NT2/D1 (cell line): ENCODE measurements at regions not wholly inside any gene's neighbourhood (a gene's known extent, or its start where the extent isn't known, plus 50 kb on each side); places are given as distances from the start of the nearest gene placed in this dataset.

Source experiments
- DNase-seq: peaks from one replicate; pipeline ENCODE4 v3.0.0-alpha.2; 2011; ENCODE audit warnings: low read depth, low spot score
- H3K27me3 ChIP-seq: 2 replicates; pipeline ENCODE4 v1.6.0; 2011; ENCODE audit warnings: mild to moderate bottlenecking; ENCODE audit not compliant: insufficient read length, insufficient read depth
- H3K36me3 ChIP-seq: 2 replicates; pipeline ENCODE4 v1.6.1; 2011; ENCODE audit warnings: mild to moderate bottlenecking, low read length, mixed read lengths; ENCODE audit not compliant: insufficient read depth, insufficient read length
- H3K4me1 ChIP-seq: 2 replicates; pipeline ENCODE4 v1.5.1; 2011; ENCODE audit not compliant: insufficient read depth, insufficient read length
- H3K4me3 ChIP-seq: 2 replicates; pipeline ENCODE4 v1.5.1; 2011; ENCODE audit warnings: low read depth; ENCODE audit not compliant: insufficient read length
- H3K9ac ChIP-seq: 2 replicates; pipeline ENCODE4 v1.6.0; 2011; ENCODE audit warnings: low read depth; ENCODE audit not compliant: insufficient read length
- H3K9me3 ChIP-seq: 2 replicates; pipeline ENCODE4 v1.5.1; 2011; ENCODE audit warnings: mild to moderate bottlenecking, low read length; ENCODE audit not compliant: insufficient read depth
- SUZ12 ChIP-seq: IDR thresholded peaks from 2 replicates; pipeline ENCODE4 v1.6.1; 2011; ENCODE audit not compliant: insufficient read length, insufficient read depth; ENCODE audit errors: extremely low read depth
- YY1 ChIP-seq: IDR thresholded peaks from 2 replicates; pipeline ENCODE4 v1.6.1; 2011; ENCODE audit not compliant: insufficient read length, insufficient read depth
- ZNF274 ChIP-seq: IDR thresholded peaks from 2 replicates; pipeline ENCODE4 v1.6.1; 2011; ENCODE audit warnings: mild to moderate bottlenecking, low read depth, low read length

GRCh38 chr1:25001125-25001915 is 71.2 kb upstream of the RUNX3 start:
- Histone ChIP-seq H3K9ac (no peak overlapping the region), H3K4me1 (peaks cover 18% of the 10 kb centered on the region), H3K9me3 (no peaks in the 10 kb centered on the region), H3K36me3 (no peaks in the 10 kb centered on the region), H3K27me3 (no peaks in the 10 kb centered on the region), H3K4me3 (no peak overlapping the region)
- DNase-seq: no peak
- TF ChIP-seq ZNF274 (no peak), SUZ12 (no peak), YY1 (no peak)

- peaks cover 11% of the 10 kb centered on the region for H3K4me1 ChIP-seq
- DNase-seq: no peak
- no peaks in the 10 kb centered on the region for H3K36me3 ChIP-seq
- H3K4me3 ChIP-seq: no peak overlapping the region
- no peaks in the 10 kb centered on the region for H3K9me3 ChIP-seq
- no peak overlapping the region for H3K9ac ChIP-seq
- TF ChIP-seq ZNF274 (no peak), SUZ12 (no peak), YY1 (no peak)
- H3K27me3 ChIP-seq: no peaks in the 10 kb centered on the region
These were observed 69.8 kb upstream of the RUNX3 start for GRCh38 chr1:24999906-25000305.

GRCh38 chr1:24999426-24999825 is 69.3 kb upstream of the RUNX3 start:
- TF ChIP-seq YY1 (no peak), SUZ12 (no peak), ZNF274 (no peak)
- no peaks in the 10 kb centered on the region for H3K27me3 ChIP-seq
- no peaks in the 10 kb centered on the region for H3K9me3 ChIP-seq
- no peak for DNase-seq
- peaks cover 12% of the 10 kb centered on the region for H3K4me1 ChIP-seq
- H3K4me3 ChIP-seq: no peak overlapping the region
- no peak overlapping the region for H3K9ac ChIP-seq
- H3K36me3 ChIP-seq: no peaks in the 10 kb centered on the region

GRCh38 chr1:24998563-24999245 is 68.6 kb upstream of the RUNX3 start:
- no peaks in the 10 kb centered on the region for H3K36me3 ChIP-seq
- no peaks in the 10 kb centered on the region for H3K9me3 ChIP-seq
- peaks cover 12% of the 10 kb centered on the region for H3K4me1 ChIP-seq
- no peak overlapping the region for H3K9ac ChIP-seq
- TF ChIP-seq ZNF274: no peak
- no peak for TF ChIP-seq SUZ12
- TF ChIP-seq YY1: no peak
- no peak overlapping the region for H3K4me3 ChIP-seq
- no peak for DNase-seq
- H3K27me3 ChIP-seq: no peaks in the 10 kb centered on the region

GRCh38 chr1:24996983-24997893 is 67.2 kb upstream of the RUNX3 start:
- DNase-seq: no peak
- no peak overlapping the region for H3K4me3 ChIP-seq

GRCh38 chr1:24996456-24996855 is 66.4 kb upstream of the RUNX3 start:
- Histone ChIP-seq H3K36me3 (no peaks in the 10 kb centered on the region), H3K9ac (no peak overlapping the region), H3K9me3 (no peaks in the 10 kb centered on the region), H3K4me1 (peaks cover 19% of the 10 kb centered on the region), H3K4me3 (no peak overlapping the region), H3K27me3 (no peaks in the 10 kb centered on the region)
- DNase-seq: no peak
- TF ChIP-seq ZNF274 (no peak), YY1 (no peak), SUZ12 (no peak)

More at GRCh38 chr1:24996983-24997893, 67.2 kb upstream of the RUNX3 start:
- Histone ChIP-seq H3K27me3 (no peaks in the 10 kb centered on the region), H3K9me3 (no peaks in the 10 kb centered on the region), H3K9ac (no peak overlapping the region), H3K4me1 (peaks cover 15% of the 10 kb centered on the region), H3K36me3 (no peaks in the 10 kb centered on the region)
- TF ChIP-seq ZNF274: no peak
- TF ChIP-seq YY1: no peak
- no peak for TF ChIP-seq SUZ12

- TF ChIP-seq YY1 (no peak), ZNF274 (no peak), SUZ12 (no peak)
- H3K36me3 ChIP-seq: no peaks in the 10 kb centered on the region
- no peaks in the 10 kb centered on the region for H3K27me3 ChIP-seq
- H3K4me1 ChIP-seq: peaks cover 20% of the 10 kb centered on the region
- no peak overlapping the region for H3K4me3 ChIP-seq
- no peak overlapping the region for H3K9ac ChIP-seq
- no peaks in the 10 kb centered on the region for H3K9me3 ChIP-seq
- DNase-seq: no peak
These were observed 65.6 kb upstream of the RUNX3 start for GRCh38 chr1:24995661-24996060.
